Loucy (cell line): ENCODE measurements at regions not wholly inside any gene's neighbourhood (a gene's known extent, or its start where the extent isn't known, plus 50 kb on each side); places are given as distances from the start of the nearest gene placed in this dataset.

Experiments
- EZH2phosphoT487 ChIP-seq: fragments of 200-600 bp; IDR thresholded peaks from 2 replicates; pipeline ENCODE4 v1.6.1; 2018; ENCODE audit warnings: antibody characterized with exemption, mild to moderate bottlenecking, moderate library complexity, borderline replicate concordance
- TF ChIP-seq, protein P1 (sequence below): fragments of 200-600 bp; sonication (generic); conservative IDR thresholded peaks from 2 replicates; pipeline ENCODE4 v1.5.1; 2014; ENCODE audit warnings: mild to moderate bottlenecking, antibody characterized with exemption, low read length

DNA sequence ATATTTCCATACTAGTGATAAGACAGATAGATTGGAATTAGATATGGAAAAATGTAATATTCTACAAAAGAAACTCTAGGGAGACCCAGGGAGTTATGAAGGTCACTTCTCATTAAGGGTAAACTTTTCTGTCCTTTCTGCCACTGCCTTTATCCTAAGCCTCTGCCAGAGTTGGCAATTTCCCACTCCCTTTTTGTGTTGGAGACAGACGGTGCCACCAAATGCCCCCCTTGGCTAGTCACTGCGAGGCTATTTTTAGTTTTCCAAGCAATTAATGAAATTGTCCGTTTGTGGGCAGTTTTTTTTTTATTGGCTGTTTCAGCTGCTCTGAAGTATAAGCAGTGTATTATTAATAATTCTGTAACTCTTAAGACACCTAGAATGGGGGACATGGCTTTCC, 67.6 kb upstream of the TENM4 start:
- TF ChIP-seq, protein P1, sequence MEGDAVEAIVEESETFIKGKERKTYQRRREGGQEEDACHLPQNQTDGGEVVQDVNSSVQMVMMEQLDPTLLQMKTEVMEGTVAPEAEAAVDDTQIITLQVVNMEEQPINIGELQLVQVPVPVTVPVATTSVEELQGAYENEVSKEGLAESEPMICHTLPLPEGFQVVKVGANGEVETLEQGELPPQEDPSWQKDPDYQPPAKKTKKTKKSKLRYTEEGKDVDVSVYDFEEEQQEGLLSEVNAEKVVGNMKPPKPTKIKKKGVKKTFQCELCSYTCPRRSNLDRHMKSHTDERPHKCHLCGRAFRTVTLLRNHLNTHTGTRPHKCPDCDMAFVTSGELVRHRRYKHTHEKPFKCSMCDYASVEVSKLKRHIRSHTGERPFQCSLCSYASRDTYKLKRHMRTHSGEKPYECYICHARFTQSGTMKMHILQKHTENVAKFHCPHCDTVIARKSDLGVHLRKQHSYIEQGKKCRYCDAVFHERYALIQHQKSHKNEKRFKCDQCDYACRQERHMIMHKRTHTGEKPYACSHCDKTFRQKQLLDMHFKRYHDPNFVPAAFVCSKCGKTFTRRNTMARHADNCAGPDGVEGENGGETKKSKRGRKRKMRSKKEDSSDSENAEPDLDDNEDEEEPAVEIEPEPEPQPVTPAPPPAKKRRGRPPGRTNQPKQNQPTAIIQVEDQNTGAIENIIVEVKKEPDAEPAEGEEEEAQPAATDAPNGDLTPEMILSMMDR = no peak
- TF ChIP-seq EZH2phosphoT487 = no peak
